CD4-positive, alpha-beta T cell (primary cell): ENCODE measurements at regions not wholly inside any gene's neighbourhood (a gene's known extent, or its start where the extent isn't known, plus 50 kb on each side); places are given as distances from the start of the nearest gene placed in this dataset.

Experiments used
- ATAC-seq: fragments of 200-7000 bp; cut with Tn5 transposase; one replicate; pipeline ENCODE4 v1.10.0; 2022; ENCODE audit warnings: mild to moderate bottlenecking; ENCODE audit not compliant: poor library complexity
- CTCF ChIA-PET: fragments of 350-600 bp; sonication (Branson Sonifier 250); formaldehyde crosslinking; loops from one replicate; lab custom pipeline; 2021; ENCODE audit warnings: antibody characterized with exemption, inconsistent platforms; lab: Charles Lee
- POLR2A ChIA-PET: fragments of 350-600 bp; sonication (Branson Sonifier 250); formaldehyde crosslinking; loops from one replicate; lab custom pipeline; 2021; ENCODE audit warnings: antibody characterized with exemption, inconsistent platforms; lab: Charles Lee
- DNase-seq, 14 experiments: peaks; one replicate each; pipeline ENCODE4 v3.0.0-alpha.2; 2013 to 2020; ENCODE audit warnings: mixed read lengths in 2 of 14
- H3K27ac ChIP-seq, 2 donors: one replicate each; pipeline versions ENCODE4 v1.5.1 to v1.7.0; 2013; ENCODE audit warnings: low read length in 2 of 2, low read depth in 1 of 2, mild to moderate bottlenecking in 1 of 2
- H3K27me3 ChIP-seq, 2 experiments: 1 replicate in 1 of 2; 2 replicates in 1 of 2; pipeline versions ENCODE4 v1.6.1 to v1.7.0; 2013; ENCODE audit warnings: low read length in 2 of 2, control low read depth in 1 of 2, mild to moderate bottlenecking in 1 of 2, moderate library complexity in 1 of 2; ENCODE audit not compliant: insufficient read depth in 2 of 2, control insufficient read depth in 1 of 2
- H3K36me3 ChIP-seq: one replicate; pipeline ENCODE4 v1.6.1; 2013; ENCODE audit warnings: low read length, control low read depth; ENCODE audit not compliant: insufficient read depth
- H3K4me1 ChIP-seq: one replicate; pipeline ENCODE4 v1.6.1; 2013; ENCODE audit warnings: low read length, control low read depth; ENCODE audit not compliant: insufficient read depth
- H3K4me3 ChIP-seq: one replicate; pipeline ENCODE4 v1.5.1; 2013; ENCODE audit warnings: mild to moderate bottlenecking, low read length, moderate library complexity
- H3K9me3 ChIP-seq, 2 experiments: 1 replicate in 1 of 2; 2 replicates in 1 of 2; pipeline versions ENCODE4 v1.6.1 to v1.7.0; 2013; ENCODE audit warnings: low read length in 2 of 2, mild to moderate bottlenecking in 2 of 2, control low read depth in 1 of 2, moderate library complexity in 1 of 2; ENCODE audit not compliant: control insufficient read depth in 1 of 2, insufficient read depth in 1 of 2
- H3K27ac Mint-ChIP-seq: one replicate; pipeline ENCODE4 v1.8.0; 2020; ENCODE audit warnings: mixed read lengths
- H3K27me3 Mint-ChIP-seq: one replicate; pipeline ENCODE4 v1.8.0; 2021; ENCODE audit warnings: mixed read lengths
- H3K36me3 Mint-ChIP-seq: one replicate; pipeline ENCODE4 v1.8.0; 2021; ENCODE audit warnings: low read depth, mixed read lengths
- H3K4me1 Mint-ChIP-seq: one replicate; pipeline ENCODE4 v1.8.0; 2021; ENCODE audit warnings: low read depth, mixed read lengths
- H3K4me3 Mint-ChIP-seq: one replicate; pipeline ENCODE4 v1.8.0; 2020; ENCODE audit warnings: mild to moderate bottlenecking, mixed read lengths
- H3K9me3 Mint-ChIP-seq: one replicate; pipeline ENCODE4 v1.8.0; 2020; ENCODE audit warnings: mixed read lengths
- CTCF ChIP-seq: fragments of 200-600 bp; IDR thresholded peaks from one replicate; pipeline ENCODE4 v1.8.0; 2022; ENCODE audit warnings: antibody characterized with exemption, mild to moderate bottlenecking
- intact Hi-C, 2 experiments: fragments of 100-400 bp; cut with DNase I in 1 of 2; cut with micrococcal nuclease in 1 of 2; formaldehyde crosslinking; loops; one replicate each; pipeline versions ENCODE4 v1.15.1 to v1.9.0; 2023 to 2025; cut with DNase I, micrococcal nuclease

GRCh38 chr6:12649325-12649724, 67.2 kb upstream of the PHACTR1 start:
- intact Hi-C loops = no loop called here

GRCh38 chr6:12653486-12653885, 63.1 kb upstream of the PHACTR1 start:
- no peaks in the 10 kb centered on the region for H3K36me3 ChIP-seq
- H3K4me3 ChIP-seq = no peak overlapping the region
- ATAC-seq (no peak), DNase-seq (no peak)
- intact Hi-C loops = no loop called here
- POLR2A ChIA-PET = no interaction called here
- H3K4me1 Mint-ChIP-seq = peaks cover 11% of the 10 kb centered on the region
- no peak overlapping the region for H3K27ac ChIP-seq
- no peak for TF ChIP-seq CTCF
- H3K27me3 Mint-ChIP-seq = no peaks in the 10 kb centered on the region
- no peaks in the 10 kb centered on the region for H3K36me3 Mint-ChIP-seq
- no peaks in the 10 kb centered on the region for H3K9me3 Mint-ChIP-seq
- H3K9me3 ChIP-seq = no peaks in the 10 kb centered on the region
- H3K27me3 ChIP-seq = no peaks in the 10 kb centered on the region
- H3K27ac Mint-ChIP-seq = no peak overlapping the region
- no peak overlapping the region for H3K4me3 Mint-ChIP-seq
- CTCF ChIA-PET = no interaction called here
- H3K4me1 ChIP-seq = no peaks in the 10 kb centered on the region

More at GRCh38 chr6:12649325-12649724, 67.2 kb upstream of the PHACTR1 start:
- Mint-ChIP-seq H3K27me3 (no peaks in the 10 kb centered on the region), H3K9me3 (no peaks in the 10 kb centered on the region), H3K4me1 (no peaks in the 10 kb centered on the region), H3K27ac (no peak overlapping the region), H3K36me3 (no peaks in the 10 kb centered on the region), H3K4me3 (no peak overlapping the region)
- CTCF ChIA-PET = no interaction called here
- Histone ChIP-seq H3K27ac (no peak overlapping the region), H3K27me3 (no peaks in the 10 kb centered on the region), H3K4me1 (no peaks in the 10 kb centered on the region), H3K9me3 (no peaks in the 10 kb centered on the region), H3K36me3 (no peaks in the 10 kb centered on the region), H3K4me3 (no peak overlapping the region)
- POLR2A ChIA-PET = no interaction called here
- TF ChIP-seq CTCF = no peak
- DNase-seq = no peak
- no peak for ATAC-seq

- H3K36me3 ChIP-seq = no peaks in the 10 kb centered on the region
- H3K9me3 ChIP-seq = no peaks in the 10 kb centered on the region
- H3K4me1 ChIP-seq = no peaks in the 10 kb centered on the region
- H3K27ac ChIP-seq = no peak overlapping the region
- H3K27ac Mint-ChIP-seq = no peak overlapping the region
- TF ChIP-seq CTCF = no peak
- no peak overlapping the region for H3K4me3 ChIP-seq
- ChIA-PET POLR2A (no interaction called here), CTCF (no interaction called here)
- no peaks in the 10 kb centered on the region for H3K27me3 Mint-ChIP-seq
- intact Hi-C loops = no loop called here
- no peak for ATAC-seq
- H3K36me3 Mint-ChIP-seq = no peaks in the 10 kb centered on the region
- no peaks in the 10 kb centered on the region for H3K9me3 Mint-ChIP-seq
- H3K4me1 Mint-ChIP-seq = peaks cover 11% of the 10 kb centered on the region
- no peaks in the 10 kb centered on the region for H3K27me3 ChIP-seq
- DNase-seq = no peak
- no peak overlapping the region for H3K4me3 Mint-ChIP-seq
Measured at GRCh38 chr6:12654107-12654506, 62.5 kb upstream of the PHACTR1 start.
